ENCODE measurements at regions not wholly inside any gene's neighbourhood (a gene's known extent, or its start where the extent isn't known, plus 50 kb on each side); places are given as distances from the start of the nearest gene placed in this dataset.
"Not testable (repeated sequence)": the region's sequence is repeated elsewhere in the genome, so short reads cannot be mapped to it uniquely, and the experiment has no call there.

DNA sequence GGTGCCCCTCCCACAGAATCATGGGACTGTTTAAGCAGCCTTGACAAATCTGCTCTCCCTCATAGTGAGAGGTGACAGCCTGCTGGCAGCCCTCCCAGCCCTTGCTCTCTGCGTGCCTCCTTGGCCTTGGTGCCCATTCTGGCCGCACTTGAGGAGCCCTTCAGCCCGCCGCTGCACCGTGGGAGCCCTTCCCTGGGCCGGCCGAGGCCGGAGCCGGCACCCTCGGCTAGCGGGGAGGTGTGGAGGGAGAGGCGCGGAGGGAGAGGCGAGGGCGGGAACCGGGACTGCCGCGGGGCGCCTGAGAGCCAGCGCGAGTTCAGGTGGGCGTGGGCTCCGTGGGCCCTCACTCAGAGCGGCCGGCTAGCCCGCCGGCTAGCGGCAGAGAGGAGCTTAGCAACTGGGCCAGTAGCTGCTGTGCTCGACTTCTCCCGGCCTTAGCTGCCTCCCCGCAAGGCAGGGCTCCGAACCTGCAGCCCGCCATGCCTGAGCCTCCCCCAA lies 125.9 kb upstream of the MYO10 start:
- H2AK5ac ChIP-seq (ENCODE audit: low read length): no peak overlapping the region
- WGBS (ENCODE audit: extremely low coverage, insufficient coverage, insufficient read length): no CpG with 5 or more reads among the region's 33 CpGs
- no peak overlapping the region for H2BK5ac ChIP-seq (ENCODE audit: low read depth, low read length, poor library complexity)

DNA sequence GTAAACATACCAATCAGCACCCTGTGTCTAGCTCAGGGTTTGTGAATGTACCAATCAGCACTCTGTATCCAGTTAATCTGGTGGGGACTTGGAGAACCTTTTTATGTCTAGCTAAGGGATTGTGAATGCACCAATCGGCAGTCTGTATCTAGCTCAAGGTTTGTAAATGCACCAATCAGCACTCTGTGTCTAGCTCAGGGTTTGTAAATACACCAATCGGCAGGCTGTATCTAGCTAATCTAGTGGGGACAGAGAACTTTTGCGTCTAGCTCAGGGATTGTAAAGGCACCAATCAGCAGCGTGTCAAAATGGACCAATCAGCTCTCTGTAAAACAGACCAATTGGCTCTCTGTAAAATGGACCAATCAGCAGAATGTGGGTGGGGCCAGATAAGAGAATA lies 126.7 kb upstream of the MYO10 start:
- not testable (repeated sequence) for H3K27me3 ChIP-seq (ENCODE audit: insufficient read depth, low read length); H3K14ac ChIP-seq (ENCODE audit: low read length); H3K23ac ChIP-seq (ENCODE audit: low read length); H2AFZ ChIP-seq (ENCODE audit: insufficient read depth, low read length, poor library complexity); H4K12ac ChIP-seq (ENCODE audit: low read depth, low read length); H2AK5ac ChIP-seq (ENCODE audit: low read length); H2BK5ac ChIP-seq (ENCODE audit: low read depth, low read length, poor library complexity); H3K18ac ChIP-seq (ENCODE audit: low read length); H2BK12ac ChIP-seq (ENCODE audit: low read length); H4K8ac ChIP-seq (ENCODE audit: low read depth, low read length); DNase-seq; H3K4me3 ChIP-seq (ENCODE audit: low read depth, low read length); H2BK120ac ChIP-seq (ENCODE audit: insufficient read depth, low read length, poor library complexity); H3K9me3 ChIP-seq (ENCODE audit: insufficient read depth, low read depth, low read length); H3K79me1 ChIP-seq (ENCODE audit: low read length); H3K36me3 ChIP-seq (ENCODE audit: control insufficient read depth in 1 of 2, insufficient read depth in 2 of 2, low read length in 2 of 2); H3K4ac ChIP-seq (ENCODE audit: low read depth, low read length); H4K91ac ChIP-seq (ENCODE audit: low read depth, low read length); H3K9ac ChIP-seq (ENCODE audit: low read length); H3K79me2 ChIP-seq (ENCODE audit: control insufficient read depth, insufficient read depth, low read length, poor library complexity); H3K4me2 ChIP-seq (ENCODE audit: low read length); H3K4me1 ChIP-seq (ENCODE audit: control insufficient read depth in 1 of 2, insufficient read depth in 2 of 2, low read length in 2 of 2); H3K27ac ChIP-seq (ENCODE audit: low read depth, low read length)
- WGBS (ENCODE audit: extremely low coverage, insufficient coverage, insufficient read length): no CpG with 5 or more reads among the region's 4 CpGs

More for the DNA sequence above, 125.9 kb upstream of the MYO10 start:
- H3K79me1 ChIP-seq (ENCODE audit: low read length): peaks cover 2% of the 10 kb centered on the region
- H2AFZ ChIP-seq (ENCODE audit: insufficient read depth, low read length, poor library complexity): no peak overlapping the region
- H3K4ac ChIP-seq (ENCODE audit: low read depth, low read length): no peak overlapping the region
- no peaks in the 10 kb centered on the region for H3K79me2 ChIP-seq (ENCODE audit: control insufficient read depth, insufficient read depth, low read length, poor library complexity)
- no peak overlapping the region for H3K27ac ChIP-seq (ENCODE audit: low read depth, low read length)
- H4K91ac ChIP-seq (ENCODE audit: low read depth, low read length): no peak overlapping the region
- H4K8ac ChIP-seq (ENCODE audit: low read depth, low read length): no peak overlapping the region
- no peak overlapping the region for H3K18ac ChIP-seq (ENCODE audit: low read length)
- no peak overlapping the region for H3K9ac ChIP-seq (ENCODE audit: low read length)
- no peaks in the 10 kb centered on the region for H3K27me3 ChIP-seq (ENCODE audit: insufficient read depth, low read length)
- H4K12ac ChIP-seq (ENCODE audit: low read depth, low read length): no peak overlapping the region
- H3K9me3 ChIP-seq (ENCODE audit: insufficient read depth, low read depth, low read length): no peaks in the 10 kb centered on the region
- H2BK12ac ChIP-seq (ENCODE audit: low read length): no peak overlapping the region
- H3K36me3 ChIP-seq (ENCODE audit: control insufficient read depth in 1 of 2, insufficient read depth in 2 of 2, low read length in 2 of 2): no peaks in the 10 kb centered on the region
- H3K23ac ChIP-seq (ENCODE audit: low read length): no peak overlapping the region
- no peak overlapping the region for H3K14ac ChIP-seq (ENCODE audit: low read length)
- H2BK120ac ChIP-seq (ENCODE audit: insufficient read depth, low read length, poor library complexity): no peak overlapping the region
- DNase-seq: peak; percentile 10 to 45
- no peak overlapping the region for H3K4me2 ChIP-seq (ENCODE audit: low read length)
- H3K4me1 ChIP-seq (ENCODE audit: control insufficient read depth in 1 of 2, insufficient read depth in 2 of 2, low read length in 2 of 2): peaks cover 0 to 4% of the 10 kb centered on the region in 2 experiments
- no peak overlapping the region for H3K4me3 ChIP-seq (ENCODE audit: low read depth, low read length)

DNA sequence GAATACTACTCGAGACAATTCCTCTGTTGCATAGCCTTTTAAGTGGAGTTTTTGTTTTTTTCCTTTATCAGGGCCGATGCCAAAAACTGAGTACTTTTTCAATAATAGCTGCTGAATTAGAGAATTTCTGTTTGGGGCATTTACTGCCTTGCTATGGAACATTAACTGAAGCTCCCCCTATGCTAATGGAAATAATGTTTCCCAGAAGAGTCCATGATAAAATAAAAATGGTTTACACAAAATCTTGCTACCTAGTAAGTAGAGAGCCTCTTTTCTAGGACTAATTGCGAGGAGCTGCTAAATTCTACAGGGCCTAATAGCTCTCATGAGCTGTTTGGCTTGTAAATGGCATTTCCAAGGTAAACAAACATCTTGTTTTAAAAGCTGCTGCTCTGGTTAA lies 128.2 kb upstream of the MYO10 start:
- no peak for DNase-seq
- Histone ChIP-seq H3K18ac (ENCODE audit: low read length) (no peak overlapping the region), H3K4me2 (ENCODE audit: low read length) (no peak overlapping the region), H3K9me3 (ENCODE audit: insufficient read depth, low read depth, low read length) (no peaks in the 10 kb centered on the region), H3K4me3 (ENCODE audit: low read depth, low read length) (no peak overlapping the region), H3K36me3 (ENCODE audit: control insufficient read depth in 1 of 2, insufficient read depth in 2 of 2, low read length in 2 of 2) (no peaks in the 10 kb centered on the region), H4K8ac (ENCODE audit: low read depth, low read length) (no peak overlapping the region), H2BK5ac (ENCODE audit: low read depth, low read length, poor library complexity) (no peak overlapping the region), H2AK5ac (ENCODE audit: low read length) (no peak overlapping the region), H3K27ac (ENCODE audit: low read depth, low read length) (no peak overlapping the region), H2AFZ (ENCODE audit: insufficient read depth, low read length, poor library complexity) (no peak overlapping the region), H3K4ac (ENCODE audit: low read depth, low read length) (no peak overlapping the region), H4K91ac (ENCODE audit: low read depth, low read length) (no peak overlapping the region), H3K4me1 (ENCODE audit: control insufficient read depth in 1 of 2, insufficient read depth in 2 of 2, low read length in 2 of 2) (no peaks in the 10 kb centered on the region), H4K12ac (ENCODE audit: low read depth, low read length) (no peak overlapping the region), H3K79me2 (ENCODE audit: control insufficient read depth, insufficient read depth, low read length, poor library complexity) (no peaks in the 10 kb centered on the region), H2BK120ac (ENCODE audit: insufficient read depth, low read length, poor library complexity) (no peak overlapping the region), H2BK12ac (ENCODE audit: low read length) (no peak overlapping the region), H3K9ac (ENCODE audit: low read length) (no peak overlapping the region), H3K14ac (ENCODE audit: low read length) (no peak overlapping the region), H3K79me1 (ENCODE audit: low read length) (no peaks in the 10 kb centered on the region), H3K27me3 (ENCODE audit: insufficient read depth, low read length) (no peaks in the 10 kb centered on the region), H3K23ac (ENCODE audit: low read length) (no peak overlapping the region)
- WGBS (ENCODE audit: extremely low coverage, insufficient coverage, insufficient read length): no CpG with 5 or more reads among the region's 3 CpGs

DNA sequence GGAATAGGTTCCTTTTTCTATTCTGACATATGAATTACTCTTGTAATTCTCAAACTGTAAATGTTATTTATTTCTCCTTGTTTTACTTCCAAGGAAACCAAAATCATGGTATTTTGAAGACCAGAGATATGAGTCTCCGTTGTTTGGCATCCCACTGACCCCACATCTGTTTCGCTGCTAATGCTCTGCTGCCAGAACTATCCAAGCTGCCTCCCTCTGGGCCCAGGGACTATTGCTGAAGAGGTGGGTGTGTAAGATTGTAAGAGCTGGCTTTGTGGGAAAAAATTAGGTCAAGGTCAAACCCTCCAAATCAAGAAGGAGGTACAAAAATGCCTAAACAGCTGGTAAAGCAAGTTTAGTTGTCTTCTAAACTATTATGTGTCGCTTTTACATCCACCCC lies 129.4 kb upstream of the MYO10 start:
- Histone ChIP-seq H2BK5ac (ENCODE audit: low read depth, low read length, poor library complexity) (no peak overlapping the region), H2AFZ (ENCODE audit: insufficient read depth, low read length, poor library complexity) (no peak overlapping the region), H3K23ac (ENCODE audit: low read length) (no peak overlapping the region), H3K36me3 (ENCODE audit: control insufficient read depth in 1 of 2, insufficient read depth in 2 of 2, low read length in 2 of 2) (no peaks in the 10 kb centered on the region), H3K18ac (ENCODE audit: low read length) (no peak overlapping the region), H3K4me3 (ENCODE audit: low read depth, low read length) (no peak overlapping the region), H3K27ac (ENCODE audit: low read depth, low read length) (no peak overlapping the region), H3K79me1 (ENCODE audit: low read length) (no peaks in the 10 kb centered on the region), H3K9me3 (ENCODE audit: insufficient read depth, low read depth, low read length) (no peaks in the 10 kb centered on the region), H2BK120ac (ENCODE audit: insufficient read depth, low read length, poor library complexity) (no peak overlapping the region), H4K8ac (ENCODE audit: low read depth, low read length) (no peak overlapping the region), H3K9ac (ENCODE audit: low read length) (no peak overlapping the region), H2AK5ac (ENCODE audit: low read length) (no peak overlapping the region), H2BK12ac (ENCODE audit: low read length) (no peak overlapping the region), H3K27me3 (ENCODE audit: insufficient read depth, low read length) (no peaks in the 10 kb centered on the region), H3K4me2 (ENCODE audit: low read length) (no peak overlapping the region), H3K79me2 (ENCODE audit: control insufficient read depth, insufficient read depth, low read length, poor library complexity) (no peaks in the 10 kb centered on the region), H3K14ac (ENCODE audit: low read length) (no peak overlapping the region), H3K4me1 (ENCODE audit: control insufficient read depth in 1 of 2, insufficient read depth in 2 of 2, low read length in 2 of 2) (no peaks in the 10 kb centered on the region), H3K4ac (ENCODE audit: low read depth, low read length) (no peak overlapping the region), H4K12ac (ENCODE audit: low read depth, low read length) (no peak overlapping the region), H4K91ac (ENCODE audit: low read depth, low read length) (no peak overlapping the region)
- no CpG with 5 or more reads among the region's 3 CpGs for WGBS (ENCODE audit: extremely low coverage, insufficient coverage, insufficient read length)
- no peak for DNase-seq
